ENCODE measurements at regions not wholly inside any gene's neighbourhood (a gene's known extent, or its start where the extent isn't known, plus 50 kb on each side); places are given as distances from the start of the nearest gene placed in this dataset.

GRCh38 chr10:78957471-78958039, 111.2 kb upstream of the ZMIZ1 start:
- TF ChIP-seq FOXP2 (optimal IDR thresholded peaks at IDR 0.05; ENCODE audit: borderline replicate concordance, extremely low read depth, extremely low read length, insufficient read depth) = no peak
- no peak for TF ChIP-seq TAF1 (IDR thresholded peaks at IDR 0.05; ENCODE audit: borderline replicate concordance, insufficient read depth, low read length)
- TF ChIP-seq POLR2AphosphoS5 (IDR thresholded peaks at IDR 0.05; ENCODE audit: low read depth, low read length) = no peak
- TF ChIP-seq SIN3A (IDR thresholded peaks at IDR 0.05; ENCODE audit: borderline replicate concordance, insufficient read depth, low read length) = no peak
- TF ChIP-seq, protein P1, sequence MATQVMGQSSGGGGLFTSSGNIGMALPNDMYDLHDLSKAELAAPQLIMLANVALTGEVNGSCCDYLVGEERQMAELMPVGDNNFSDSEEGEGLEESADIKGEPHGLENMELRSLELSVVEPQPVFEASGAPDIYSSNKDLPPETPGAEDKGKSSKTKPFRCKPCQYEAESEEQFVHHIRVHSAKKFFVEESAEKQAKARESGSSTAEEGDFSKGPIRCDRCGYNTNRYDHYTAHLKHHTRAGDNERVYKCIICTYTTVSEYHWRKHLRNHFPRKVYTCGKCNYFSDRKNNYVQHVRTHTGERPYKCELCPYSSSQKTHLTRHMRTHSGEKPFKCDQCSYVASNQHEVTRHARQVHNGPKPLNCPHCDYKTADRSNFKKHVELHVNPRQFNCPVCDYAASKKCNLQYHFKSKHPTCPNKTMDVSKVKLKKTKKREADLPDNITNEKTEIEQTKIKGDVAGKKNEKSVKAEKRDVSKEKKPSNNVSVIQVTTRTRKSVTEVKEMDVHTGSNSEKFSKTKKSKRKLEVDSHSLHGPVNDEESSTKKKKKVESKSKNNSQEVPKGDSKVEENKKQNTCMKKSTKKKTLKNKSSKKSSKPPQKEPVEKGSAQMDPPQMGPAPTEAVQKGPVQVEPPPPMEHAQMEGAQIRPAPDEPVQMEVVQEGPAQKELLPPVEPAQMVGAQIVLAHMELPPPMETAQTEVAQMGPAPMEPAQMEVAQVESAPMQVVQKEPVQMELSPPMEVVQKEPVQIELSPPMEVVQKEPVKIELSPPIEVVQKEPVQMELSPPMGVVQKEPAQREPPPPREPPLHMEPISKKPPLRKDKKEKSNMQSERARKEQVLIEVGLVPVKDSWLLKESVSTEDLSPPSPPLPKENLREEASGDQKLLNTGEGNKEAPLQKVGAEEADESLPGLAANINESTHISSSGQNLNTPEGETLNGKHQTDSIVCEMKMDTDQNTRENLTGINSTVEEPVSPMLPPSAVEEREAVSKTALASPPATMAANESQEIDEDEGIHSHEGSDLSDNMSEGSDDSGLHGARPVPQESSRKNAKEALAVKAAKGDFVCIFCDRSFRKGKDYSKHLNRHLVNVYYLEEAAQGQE (IDR thresholded peaks at IDR 0.05; ENCODE audit: insufficient read depth in 1 of 2, low read depth in 2 of 2, low read length in 2 of 2) = no peak

DNA sequence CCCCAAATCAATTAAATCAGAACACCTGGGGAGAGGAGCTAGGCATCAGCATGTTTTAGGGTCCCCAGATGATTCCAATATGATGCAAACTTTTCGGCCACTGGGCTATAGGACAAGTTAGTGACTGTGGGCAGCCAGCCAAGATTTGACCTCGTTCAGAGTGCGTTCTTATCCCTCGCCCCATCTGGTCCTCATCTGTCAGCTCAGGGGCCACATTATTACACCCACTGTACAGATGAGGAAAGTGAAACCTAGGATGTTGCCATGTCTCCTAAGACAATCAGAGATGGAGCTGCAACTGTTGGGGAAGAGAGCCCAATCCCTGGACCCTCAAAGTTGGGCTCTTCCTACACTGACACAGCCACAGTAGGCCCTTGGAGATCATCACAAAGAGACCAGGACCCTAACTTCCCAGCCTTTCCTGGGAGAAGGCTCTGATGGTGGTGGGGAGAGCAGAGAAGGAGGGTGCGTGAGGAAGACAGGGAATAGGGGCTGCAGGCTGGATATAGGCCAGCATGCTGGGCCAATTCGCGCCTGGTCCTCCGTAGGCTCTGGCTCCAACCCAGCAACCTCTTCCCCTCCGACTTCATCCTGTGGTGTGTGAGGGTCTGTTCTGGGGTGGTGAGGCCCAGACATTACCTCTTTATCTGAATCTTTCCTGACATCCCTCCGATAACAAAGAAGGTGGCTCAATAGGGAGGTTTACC, 109.4 kb upstream of the ZMIZ1 start:
- no peak for TF ChIP-seq TAF1 (IDR thresholded peaks at IDR 0.05; ENCODE audit: borderline replicate concordance, insufficient read depth, low read length)
- TF ChIP-seq, protein P1 (IDR thresholded peaks at IDR 0.05; ENCODE audit: insufficient read depth in 1 of 2, low read depth in 2 of 2, low read length in 2 of 2) = no peak
- TF ChIP-seq SIN3A (IDR thresholded peaks at IDR 0.05; ENCODE audit: borderline replicate concordance, insufficient read depth, low read length) = no peak
- no peak for TF ChIP-seq FOXP2 (optimal IDR thresholded peaks at IDR 0.05; ENCODE audit: borderline replicate concordance, extremely low read depth, extremely low read length, insufficient read depth)

DNA sequence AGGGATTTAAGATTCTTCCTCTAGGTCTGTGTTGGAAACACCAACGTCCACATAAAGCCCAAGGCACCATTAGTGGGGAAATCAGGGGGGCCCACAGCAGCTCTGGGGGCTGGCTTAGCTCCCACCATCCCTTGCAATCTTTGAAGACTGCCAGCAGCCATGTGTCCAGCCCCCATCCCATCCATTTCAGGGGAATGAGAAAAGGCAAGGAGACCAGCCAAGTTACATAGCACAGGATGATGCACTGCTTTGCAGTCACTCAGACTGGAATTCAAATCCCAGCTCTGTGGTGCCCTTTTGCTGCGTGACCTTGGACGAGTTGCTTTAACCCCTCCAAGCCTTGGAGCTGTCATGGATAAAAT, 108.9 kb upstream of the ZMIZ1 start:
- TF ChIP-seq FOXP2 (optimal IDR thresholded peaks at IDR 0.05; ENCODE audit: borderline replicate concordance, extremely low read depth, extremely low read length, insufficient read depth) (no peak), TAF1 (IDR thresholded peaks at IDR 0.05; ENCODE audit: borderline replicate concordance, insufficient read depth, low read length) (no peak), POLR2AphosphoS5 (IDR thresholded peaks at IDR 0.05; ENCODE audit: low read depth, low read length) (no peak), SIN3A (IDR thresholded peaks at IDR 0.05; ENCODE audit: borderline replicate concordance, insufficient read depth, low read length) (no peak)
- TF ChIP-seq, protein P1 (IDR thresholded peaks at IDR 0.05; ENCODE audit: insufficient read depth in 1 of 2, low read depth in 2 of 2, low read length in 2 of 2) = no peak

GRCh38 chr10:78960316-78960800, 108.4 kb upstream of the ZMIZ1 start:
- TF ChIP-seq POLR2AphosphoS5 (IDR thresholded peaks at IDR 0.05; ENCODE audit: low read depth, low read length) (no peak), SIN3A (IDR thresholded peaks at IDR 0.05; ENCODE audit: borderline replicate concordance, insufficient read depth, low read length) (no peak), TAF1 (IDR thresholded peaks at IDR 0.05; ENCODE audit: borderline replicate concordance, insufficient read depth, low read length) (no peak), FOXP2 (optimal IDR thresholded peaks at IDR 0.05; ENCODE audit: borderline replicate concordance, extremely low read depth, extremely low read length, insufficient read depth) (no peak)
- TF ChIP-seq, protein P1 (IDR thresholded peaks at IDR 0.05; ENCODE audit: insufficient read depth in 1 of 2, low read depth in 2 of 2, low read length in 2 of 2) = no peak
